ENCODE measurements at regions not wholly inside any gene's neighbourhood (a gene's known extent, or its start where the extent isn't known, plus 50 kb on each side); places are given as distances from the start of the nearest gene placed in this dataset.

DNA sequence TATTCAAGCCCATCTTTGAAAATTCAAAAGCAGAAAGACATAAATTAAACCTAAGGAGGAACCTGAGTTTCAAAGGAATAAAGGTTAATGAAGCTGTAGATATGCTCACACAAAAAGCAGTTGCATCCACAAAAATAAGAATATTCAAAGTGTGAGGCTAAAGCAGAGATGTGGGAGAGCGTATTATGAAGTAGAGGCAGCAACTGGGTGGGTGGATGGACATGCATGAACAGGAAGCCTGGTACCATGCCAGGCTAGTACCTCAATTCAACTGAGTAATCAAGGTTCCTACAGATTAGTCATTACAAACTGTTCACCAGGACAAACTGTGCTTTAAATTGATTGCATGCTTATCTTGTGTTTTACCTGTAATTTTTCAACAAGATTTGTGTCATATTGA, 330.0 kb upstream of the PKDCC start:
- no peak for TF ChIP-seq POLR2A (IDR thresholded peaks at IDR 0.05)
- TF ChIP-seq, protein P1, sequence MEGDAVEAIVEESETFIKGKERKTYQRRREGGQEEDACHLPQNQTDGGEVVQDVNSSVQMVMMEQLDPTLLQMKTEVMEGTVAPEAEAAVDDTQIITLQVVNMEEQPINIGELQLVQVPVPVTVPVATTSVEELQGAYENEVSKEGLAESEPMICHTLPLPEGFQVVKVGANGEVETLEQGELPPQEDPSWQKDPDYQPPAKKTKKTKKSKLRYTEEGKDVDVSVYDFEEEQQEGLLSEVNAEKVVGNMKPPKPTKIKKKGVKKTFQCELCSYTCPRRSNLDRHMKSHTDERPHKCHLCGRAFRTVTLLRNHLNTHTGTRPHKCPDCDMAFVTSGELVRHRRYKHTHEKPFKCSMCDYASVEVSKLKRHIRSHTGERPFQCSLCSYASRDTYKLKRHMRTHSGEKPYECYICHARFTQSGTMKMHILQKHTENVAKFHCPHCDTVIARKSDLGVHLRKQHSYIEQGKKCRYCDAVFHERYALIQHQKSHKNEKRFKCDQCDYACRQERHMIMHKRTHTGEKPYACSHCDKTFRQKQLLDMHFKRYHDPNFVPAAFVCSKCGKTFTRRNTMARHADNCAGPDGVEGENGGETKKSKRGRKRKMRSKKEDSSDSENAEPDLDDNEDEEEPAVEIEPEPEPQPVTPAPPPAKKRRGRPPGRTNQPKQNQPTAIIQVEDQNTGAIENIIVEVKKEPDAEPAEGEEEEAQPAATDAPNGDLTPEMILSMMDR (IDR thresholded peaks at IDR 0.05): no peak
